RWPE1 (cell line): ENCODE measurements at regions not wholly inside any gene's neighbourhood (a gene's known extent, or its start where the extent isn't known, plus 50 kb on each side); places are given as distances from the start of the nearest gene placed in this dataset.

Source experiments
- CTCF ChIA-PET: fragments of 350-600 bp; sonication (Branson Sonifier 250); formaldehyde crosslinking; extraction: SDS; loops from one replicate; lab custom pipeline; 2021; lab: Yijun Ruan, JAX
- POLR2A ChIA-PET: fragments of 400-600 bp; formaldehyde crosslinking; extraction: SDS; loops from one replicate; lab custom pipeline; 2020; ENCODE audit warnings: antibody characterized with exemption; ENCODE audit not compliant: low non-redundant PET; lab: Yijun Ruan, JAX
- DNase-seq: peaks from one replicate; pipeline ENCODE4 v3.0.0; 2012; ENCODE audit warnings: low spot score
- H3K27ac ChIP-seq: fragments of 450-650 bp; 2 replicates; pipeline ENCODE4 v1.5.1; 2017
- TF ChIP-seq, protein P1 (sequence below): fragments of 450-650 bp; conservative IDR thresholded peaks from 2 replicates; pipeline ENCODE4 v1.5.1; 2017; ENCODE audit warnings: low read depth, mild to moderate bottlenecking

DNA sequence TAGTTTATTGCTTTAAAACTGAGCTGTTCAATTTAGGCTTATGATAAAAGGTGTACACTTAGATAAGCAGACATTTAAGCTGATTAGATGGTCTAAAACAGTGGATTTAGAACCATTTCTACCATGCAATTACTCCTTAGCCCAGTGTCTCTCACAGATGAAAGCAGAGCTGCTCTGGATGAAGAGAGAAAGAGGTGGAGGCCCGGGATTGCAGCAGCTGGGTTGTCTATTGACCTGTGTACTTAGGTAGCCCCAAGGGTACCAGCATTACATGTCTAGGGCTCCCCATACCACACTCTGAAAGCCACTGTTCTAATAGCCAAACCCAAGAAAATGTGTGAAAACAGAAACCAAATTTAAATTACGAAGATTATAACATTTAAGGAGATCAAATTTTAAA, 86.0 kb upstream of the GIMD1 start:
- no peak overlapping the region for H3K27ac ChIP-seq
- CTCF ChIA-PET = no interaction called here
- POLR2A ChIA-PET = no interaction called here
- no peak for DNase-seq
- TF ChIP-seq, protein P1, sequence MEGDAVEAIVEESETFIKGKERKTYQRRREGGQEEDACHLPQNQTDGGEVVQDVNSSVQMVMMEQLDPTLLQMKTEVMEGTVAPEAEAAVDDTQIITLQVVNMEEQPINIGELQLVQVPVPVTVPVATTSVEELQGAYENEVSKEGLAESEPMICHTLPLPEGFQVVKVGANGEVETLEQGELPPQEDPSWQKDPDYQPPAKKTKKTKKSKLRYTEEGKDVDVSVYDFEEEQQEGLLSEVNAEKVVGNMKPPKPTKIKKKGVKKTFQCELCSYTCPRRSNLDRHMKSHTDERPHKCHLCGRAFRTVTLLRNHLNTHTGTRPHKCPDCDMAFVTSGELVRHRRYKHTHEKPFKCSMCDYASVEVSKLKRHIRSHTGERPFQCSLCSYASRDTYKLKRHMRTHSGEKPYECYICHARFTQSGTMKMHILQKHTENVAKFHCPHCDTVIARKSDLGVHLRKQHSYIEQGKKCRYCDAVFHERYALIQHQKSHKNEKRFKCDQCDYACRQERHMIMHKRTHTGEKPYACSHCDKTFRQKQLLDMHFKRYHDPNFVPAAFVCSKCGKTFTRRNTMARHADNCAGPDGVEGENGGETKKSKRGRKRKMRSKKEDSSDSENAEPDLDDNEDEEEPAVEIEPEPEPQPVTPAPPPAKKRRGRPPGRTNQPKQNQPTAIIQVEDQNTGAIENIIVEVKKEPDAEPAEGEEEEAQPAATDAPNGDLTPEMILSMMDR = no peak

GRCh38 chr4:106454021-106454420, 85.4 kb upstream of the GIMD1 start:
- no peak overlapping the region for H3K27ac ChIP-seq
- TF ChIP-seq, protein P1 = no peak
- ChIA-PET CTCF (no interaction called here), POLR2A (no interaction called here)
- DNase-seq = no peak

- POLR2A ChIA-PET = no interaction called here
- no peak for DNase-seq
- CTCF ChIA-PET = no interaction called here
- no peak overlapping the region for H3K27ac ChIP-seq
- TF ChIP-seq, protein P1 = no peak
Measured at GRCh38 chr4:106451091-106451490, 82.5 kb upstream of the GIMD1 start.

- H3K27ac ChIP-seq = no peak overlapping the region
- DNase-seq = no peak
- ChIA-PET POLR2A (no interaction called here), CTCF (no interaction called here)
- TF ChIP-seq, protein P1 = no peak
Measured at GRCh38 chr4:106450249-106450648, 81.7 kb upstream of the GIMD1 start.

- DNase-seq = peak; percentile 3
- ChIA-PET POLR2A (no interaction called here), CTCF (interaction anchor here (0.7 kb wide), 1 partner anchor 1250 kb away, joined by 5 read pairs; no protein-coding TSS in a partner anchor)
- TF ChIP-seq, protein P1 = no peak
- H3K27ac ChIP-seq = no peak overlapping the region
Measured at GRCh38 chr4:106444557-106444956, 76.0 kb upstream of the GIMD1 start.

DNA sequence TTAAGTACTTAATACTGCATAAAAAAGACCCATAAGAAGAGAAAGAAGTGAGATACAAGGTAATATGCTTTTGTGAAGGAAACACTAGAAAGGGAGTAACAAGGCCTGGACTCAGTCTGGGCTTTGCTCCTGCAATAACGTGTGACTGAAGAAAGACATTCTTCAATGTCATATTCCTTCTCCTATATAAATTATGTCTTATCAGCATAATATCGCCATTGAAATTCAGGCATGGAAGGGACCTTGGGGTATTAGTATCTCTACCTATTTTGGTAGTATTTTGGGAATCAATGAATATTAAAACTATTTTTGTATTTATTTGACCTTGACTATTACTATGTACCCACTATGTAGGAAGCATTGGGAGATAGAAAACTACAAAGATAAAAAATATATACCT, 62.2 kb upstream of the GIMD1 start:
- H3K27ac ChIP-seq = no peak overlapping the region
- TF ChIP-seq, protein P1 = no peak
- CTCF ChIA-PET = no interaction called here

DNA sequence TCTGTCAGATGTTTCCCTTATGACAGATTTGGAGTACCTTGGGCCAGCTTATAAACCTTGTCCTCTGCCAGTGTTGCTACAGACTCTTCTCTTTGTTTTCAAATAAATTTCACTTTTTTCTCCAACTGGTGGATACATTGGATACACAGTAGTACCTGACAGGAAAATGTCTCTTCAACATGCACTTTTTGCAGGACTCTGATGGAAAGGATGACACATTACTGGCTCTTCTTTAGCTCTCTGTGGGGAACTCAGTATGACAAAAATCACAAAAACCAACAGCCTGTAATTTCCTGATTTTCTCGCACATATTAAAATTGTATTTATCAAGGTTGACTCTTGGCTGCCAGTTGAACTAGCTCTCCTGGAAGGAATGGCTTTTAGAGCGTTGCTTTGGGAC, 61.3 kb upstream of the GIMD1 start:
- ChIA-PET CTCF (no interaction called here), POLR2A (no interaction called here)
- H3K27ac ChIP-seq = no peak overlapping the region
- TF ChIP-seq, protein P1 = no peak
- no peak for DNase-seq

More for the DNA sequence above, 62.2 kb upstream of the GIMD1 start:
- POLR2A ChIA-PET = no interaction called here
- no peak for DNase-seq
